GM18505 (cell line): ENCODE measurements at regions not wholly inside any gene's neighbourhood (a gene's known extent, or its start where the extent isn't known, plus 50 kb on each side); places are given as distances from the start of the nearest gene placed in this dataset.

Experiments used
- ATAC-seq: cut with Tn5 transposase; IDR thresholded peaks from one replicate; pipeline ENCODE4 v1.9.1; 2021; ENCODE audit not compliant: unreplicated experiment
- POLR2A ChIP-seq: IDR thresholded peaks from 4 replicates; pipeline ENCODE4 v1.6.1; 2011; ENCODE audit warnings: borderline replicate concordance; ENCODE audit not compliant: insufficient read depth, insufficient read length; ENCODE audit errors: extremely low read depth

DNA sequence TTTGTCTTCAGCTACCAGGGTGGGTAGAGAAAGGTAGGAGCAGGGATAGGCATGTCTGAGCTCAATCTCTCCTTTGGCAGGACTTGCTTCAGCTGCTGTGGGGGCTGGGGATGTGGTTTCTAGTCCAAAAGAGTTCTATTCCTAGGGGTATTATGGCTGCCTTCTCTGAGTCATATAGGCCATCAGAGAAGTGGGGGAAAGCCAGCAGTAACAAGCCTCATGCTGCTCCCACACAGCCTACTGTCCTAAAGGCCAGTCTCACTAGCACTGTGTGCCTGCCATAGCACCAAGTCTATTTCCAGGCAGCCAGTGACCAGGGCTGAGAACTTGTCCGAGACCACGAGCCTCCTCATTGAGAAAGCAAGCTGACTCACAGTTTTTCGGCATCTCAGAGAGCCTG, 270.6 kb downstream of the DCAF12L2 start:
- no peak for TF ChIP-seq POLR2A
- ATAC-seq, result no peak

DNA sequence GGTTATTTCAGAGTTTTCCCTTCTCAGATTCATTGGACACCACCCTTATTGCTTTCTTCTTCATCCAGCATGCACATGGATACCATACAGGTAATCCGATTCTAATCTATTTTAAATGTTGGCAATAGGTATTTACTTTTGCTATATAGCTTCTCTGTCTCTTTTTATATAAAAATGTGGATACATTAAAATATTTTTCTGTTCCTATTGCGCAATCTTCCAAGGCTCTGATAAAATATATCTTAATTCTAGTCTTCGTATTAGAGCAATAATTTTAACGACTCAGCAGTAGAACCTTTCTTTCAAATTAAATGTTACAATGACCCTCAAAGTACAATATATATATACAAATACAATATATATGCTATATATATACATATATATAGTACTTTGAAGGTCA, 239.8 kb downstream of the DCAF12L2 start:
- no peak for TF ChIP-seq POLR2A
- no peak for ATAC-seq

DNA sequence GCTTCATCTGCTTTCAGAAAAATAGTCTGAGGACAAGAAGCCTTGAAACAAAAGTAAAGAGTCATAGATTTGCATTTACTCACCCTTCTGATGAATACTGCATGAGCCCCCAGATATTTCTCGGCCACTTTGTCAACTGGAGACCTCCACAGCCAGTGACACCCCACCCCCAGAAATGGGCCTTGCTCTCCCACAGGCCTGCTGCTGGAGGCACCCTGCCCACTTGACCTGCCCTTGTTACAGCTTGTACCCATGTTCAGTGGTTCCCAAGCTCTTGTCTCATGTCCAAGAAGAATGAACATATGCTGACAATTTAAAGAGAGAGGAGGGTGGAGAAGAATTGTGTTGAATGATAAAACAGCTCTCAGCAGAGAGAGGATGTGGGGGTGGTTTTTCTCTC, 225.1 kb downstream of the DCAF12L2 start:
- ATAC-seq, result no peak
- TF ChIP-seq POLR2A, result no peak

DNA sequence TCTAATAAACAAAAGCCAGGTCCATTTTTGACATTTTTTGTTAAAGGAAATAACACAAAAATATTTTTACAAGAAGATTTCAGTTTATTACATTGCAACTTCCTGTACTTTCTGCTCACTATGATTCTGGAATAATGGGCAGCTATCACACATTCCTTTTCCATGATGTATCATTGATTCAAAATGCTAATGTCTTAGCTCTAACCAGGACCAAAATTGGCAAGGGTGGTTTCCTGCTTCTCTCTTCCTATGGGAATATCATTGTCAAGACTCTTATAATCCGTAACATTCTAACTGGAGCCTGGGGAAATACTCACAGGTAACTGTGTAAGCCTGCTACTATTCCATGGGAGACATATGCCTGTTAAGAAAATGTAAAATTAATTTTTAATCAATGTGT, 218.6 kb downstream of the DCAF12L2 start:
- TF ChIP-seq POLR2A, result no peak
- no peak for ATAC-seq

DNA sequence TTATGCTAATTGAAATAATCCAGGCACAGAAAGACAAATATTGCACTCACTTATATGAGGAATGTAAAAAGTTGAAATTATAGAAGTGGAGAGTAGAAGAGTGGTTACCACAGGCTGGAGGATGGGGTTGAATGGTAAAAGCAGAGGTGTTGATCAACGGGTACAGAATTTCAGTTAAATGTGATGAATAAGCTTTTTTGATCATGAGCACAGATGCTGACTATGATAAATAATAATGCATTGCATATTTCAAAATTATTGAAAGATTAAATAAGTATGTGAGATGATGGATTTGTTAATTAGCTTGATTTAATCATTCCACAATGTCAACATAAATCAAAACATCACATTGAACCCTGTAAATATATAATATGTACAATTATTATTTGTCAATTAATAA, 213.1 kb downstream of the DCAF12L2 start:
- no peak for ATAC-seq

DNA sequence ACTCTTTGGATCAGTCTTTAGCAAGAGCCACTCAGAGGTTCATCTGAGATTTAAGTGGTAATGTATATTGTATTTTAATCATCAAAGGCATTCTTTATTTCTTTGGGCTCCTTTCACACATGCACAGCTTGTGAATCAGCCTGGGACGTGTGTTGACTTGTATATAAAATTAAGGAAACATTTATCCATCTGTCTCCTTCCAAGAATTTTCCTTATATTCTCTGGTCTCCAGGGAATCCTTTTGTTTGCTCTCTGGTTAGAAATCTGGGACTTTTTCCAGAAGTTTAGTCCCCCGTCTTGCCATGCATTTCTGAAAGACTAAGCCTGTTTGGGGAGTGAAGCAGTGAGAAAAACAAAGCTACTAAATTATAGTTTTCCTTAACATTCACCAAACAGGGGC, 212.3 kb downstream of the DCAF12L2 start:
- TF ChIP-seq POLR2A, result no peak
- ATAC-seq, result no peak

More for the DNA sequence above, 213.1 kb downstream of the DCAF12L2 start:
- TF ChIP-seq POLR2A, result no peak

DNA sequence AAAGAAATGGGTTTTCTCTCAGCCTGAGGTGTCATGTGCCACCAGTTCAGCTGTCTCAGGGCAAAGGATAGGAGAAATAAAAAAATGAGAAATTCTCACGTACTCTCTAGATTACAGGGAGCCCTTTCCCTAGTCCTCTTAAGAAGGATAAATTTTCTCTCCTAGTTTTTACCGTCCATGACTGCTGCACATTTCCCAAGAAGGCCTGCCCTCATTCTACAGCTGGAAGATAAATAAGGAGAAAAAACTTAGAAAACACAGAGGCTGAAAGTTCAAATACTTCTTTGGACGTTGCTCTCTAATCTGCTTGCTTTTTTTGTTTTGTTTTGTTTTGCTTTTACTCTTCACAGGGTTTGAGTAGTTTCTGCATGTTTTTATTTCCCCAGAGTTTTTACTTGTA, 211.9 kb downstream of the DCAF12L2 start:
- ATAC-seq, result no peak
- TF ChIP-seq POLR2A, result no peak

DNA sequence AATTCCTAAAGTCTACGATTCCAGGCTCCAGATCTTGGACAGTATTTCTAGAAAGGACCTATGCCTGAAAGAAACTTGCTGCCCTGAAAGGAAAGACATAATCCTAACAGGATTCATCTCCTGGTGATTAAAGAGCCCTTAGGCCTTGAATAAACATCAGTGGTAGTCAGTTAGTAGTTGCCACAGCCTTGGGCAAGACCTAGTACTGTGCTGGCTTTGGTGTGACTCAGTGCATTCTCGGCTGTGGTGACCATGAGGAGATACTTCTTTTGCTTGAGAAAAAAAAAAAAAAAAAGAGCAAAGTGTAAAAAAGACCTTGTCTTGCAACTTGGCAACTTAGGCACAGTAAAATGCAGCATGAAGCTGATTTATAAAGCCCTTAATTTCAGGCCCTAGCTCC, 188.2 kb downstream of the DCAF12L2 start:
- no peak for ATAC-seq

DNA sequence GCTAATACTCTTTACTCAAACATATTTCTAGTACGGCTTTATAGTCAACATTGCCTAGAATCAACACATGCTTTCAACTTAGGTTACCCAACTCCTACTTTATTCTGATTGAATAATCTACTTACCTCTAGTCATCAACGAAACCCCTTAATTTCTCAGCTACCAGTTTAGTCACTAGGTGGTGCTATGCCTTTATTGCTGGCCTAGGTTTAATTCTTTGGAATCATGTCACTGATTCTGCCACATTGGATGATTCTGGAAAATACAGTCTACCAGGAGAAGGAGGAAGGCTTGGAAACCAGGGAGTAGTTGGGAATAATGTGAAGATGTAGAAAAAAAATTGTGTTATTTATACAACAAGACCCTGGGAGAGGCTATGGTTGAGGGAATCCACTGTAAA, 167.7 kb downstream of the DCAF12L2 start:
- ATAC-seq, result no peak

More for the DNA sequence above, 188.2 kb downstream of the DCAF12L2 start:
- no peak for TF ChIP-seq POLR2A

DNA sequence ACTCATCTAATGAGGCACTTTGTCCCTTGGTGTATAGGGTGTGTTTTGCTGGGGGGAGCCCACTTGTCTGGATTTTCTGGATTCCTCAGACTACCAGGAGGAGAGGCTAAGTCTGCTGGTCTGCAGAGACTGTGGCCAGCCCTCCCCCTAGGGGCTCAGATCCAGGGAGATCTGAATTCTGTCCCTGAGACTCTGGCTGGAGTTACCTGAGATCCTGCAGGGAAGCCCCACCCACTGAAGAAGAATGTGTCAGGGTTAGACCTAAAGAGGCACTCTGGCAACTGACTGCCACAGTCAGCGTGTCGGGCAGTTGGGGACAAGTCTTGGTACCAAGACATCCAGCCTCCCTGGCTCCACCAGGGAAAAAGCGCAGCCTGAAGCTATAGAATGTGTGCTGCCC, 138.9 kb downstream of the DCAF12L2 start:
- no peak for ATAC-seq
- no peak for TF ChIP-seq POLR2A

More for the DNA sequence above, 167.7 kb downstream of the DCAF12L2 start:
- TF ChIP-seq POLR2A, result no peak

DNA sequence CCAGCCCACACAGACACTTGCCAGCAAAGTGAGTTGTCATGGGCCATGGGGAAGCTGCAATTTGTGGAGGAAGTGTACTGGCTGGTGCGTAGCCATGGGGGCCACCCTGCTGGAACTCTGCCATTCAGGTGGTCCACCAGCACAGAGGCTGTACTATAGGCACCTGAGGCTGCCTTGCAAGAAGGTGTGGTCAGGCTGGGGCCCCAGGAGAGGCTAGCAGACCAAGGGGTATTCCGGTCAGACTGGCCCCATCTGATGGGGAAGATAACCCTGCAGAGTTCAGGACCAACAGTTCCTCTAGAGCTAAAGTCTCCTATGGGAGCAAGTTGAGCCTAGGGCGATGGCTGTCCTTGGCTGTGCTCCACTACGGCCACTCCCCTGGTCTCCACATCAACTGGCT, 136.1 kb downstream of the DCAF12L2 start:
- no peak for ATAC-seq
- no peak for TF ChIP-seq POLR2A

DNA sequence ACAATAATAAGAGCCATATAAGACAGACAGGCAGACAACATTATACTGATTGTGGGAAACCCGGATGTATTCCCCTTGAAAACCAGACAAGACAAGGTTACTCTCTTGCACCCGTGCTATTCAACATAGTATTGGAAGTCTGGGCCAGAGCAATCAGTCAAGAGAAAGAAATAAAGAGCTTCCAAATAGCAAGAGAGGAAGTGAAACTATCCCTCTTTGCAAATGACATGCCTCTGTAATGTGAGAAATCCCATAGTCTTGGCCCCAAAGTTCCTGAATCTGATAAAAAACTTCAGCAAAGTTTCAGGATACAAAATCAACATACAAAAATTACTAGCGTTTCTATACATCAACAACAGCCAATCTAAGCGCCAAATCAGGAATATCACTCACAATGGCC, 102.1 kb downstream of the DCAF12L2 start:
- TF ChIP-seq POLR2A, result no peak
- no peak for ATAC-seq

DNA sequence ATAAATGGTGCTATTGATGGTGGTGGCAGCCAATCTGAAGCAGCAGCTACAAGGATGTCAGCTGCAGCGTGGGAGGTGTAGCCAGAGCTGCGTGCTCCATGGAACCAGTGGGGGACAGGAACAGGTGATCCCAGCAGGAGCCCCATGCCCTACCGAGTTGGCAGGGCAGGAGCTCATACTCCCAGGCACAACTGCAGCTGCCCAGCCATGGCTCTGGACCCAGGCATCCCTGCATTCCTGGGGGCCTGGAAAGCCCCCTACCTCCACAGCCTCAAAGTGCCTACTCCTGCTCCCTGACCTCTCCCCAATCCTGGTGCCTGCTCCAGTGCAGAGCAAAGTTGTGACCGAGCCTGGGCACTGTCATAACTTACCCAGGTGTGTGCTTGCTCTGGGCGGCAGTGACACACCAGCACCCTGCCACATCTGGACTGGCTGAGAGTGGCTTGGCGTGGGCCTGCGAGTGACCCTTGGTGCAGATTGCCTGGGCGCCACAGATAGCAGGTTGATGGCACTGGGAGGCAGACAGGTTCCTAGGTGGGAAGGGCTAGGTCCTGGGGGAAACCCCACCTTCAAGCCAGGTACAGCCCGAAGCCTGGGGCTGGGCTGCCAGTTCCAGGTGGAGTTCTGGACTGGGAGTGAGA, 101.1 kb downstream of the DCAF12L2 start:
- no peak for ATAC-seq
- TF ChIP-seq POLR2A, result no peak

DNA sequence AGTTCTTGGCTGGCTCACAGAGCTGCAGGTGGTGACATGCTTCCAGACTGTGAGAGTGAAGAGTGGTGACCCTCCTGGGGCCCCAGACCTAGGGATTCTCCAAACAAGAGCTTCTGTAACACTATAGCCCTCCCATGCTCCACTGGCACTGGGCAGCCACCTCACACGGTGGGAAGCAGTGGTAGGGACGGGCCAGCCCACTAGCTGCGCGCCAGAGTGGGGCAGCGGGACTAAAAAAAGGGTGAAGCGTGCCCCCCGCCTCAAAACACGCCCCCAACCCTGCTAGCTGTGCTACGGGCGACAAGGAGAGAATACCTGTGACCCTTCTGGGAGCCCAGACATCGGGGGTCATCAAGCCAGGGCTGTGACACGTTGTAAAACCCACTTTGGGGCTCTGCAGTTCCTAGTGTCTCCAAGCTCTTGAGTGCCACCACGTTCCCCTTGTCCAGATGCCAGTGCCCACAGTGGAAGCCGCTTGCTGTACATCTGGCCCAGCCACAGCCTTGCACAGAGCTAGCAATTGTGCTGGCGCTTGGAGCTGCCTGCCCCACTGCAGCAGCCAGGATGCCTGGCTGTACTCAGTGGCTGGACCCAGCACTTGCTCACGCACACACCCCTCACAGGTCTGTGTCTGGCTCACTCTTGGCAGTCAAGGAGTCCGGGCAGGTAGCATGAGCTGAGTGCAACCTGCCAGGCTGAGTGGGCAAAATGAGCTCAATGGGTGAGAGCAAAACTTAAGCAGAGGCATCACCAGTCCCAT, 100.0 kb downstream of the DCAF12L2 start:
- no peak for ATAC-seq
- no peak for TF ChIP-seq POLR2A
